DND-41 (cell line): ENCODE measurements at regions not wholly inside any gene's neighbourhood (a gene's known extent, or its start where the extent isn't known, plus 50 kb on each side); places are given as distances from the start of the nearest gene placed in this dataset.
"Not testable (repeated sequence)": the region's sequence is repeated elsewhere in the genome, so short reads cannot be mapped to it uniquely, and the experiment has no call there.

Source experiments
- ATAC-seq: fragments of 200-7000 bp; cut with Tn5 transposase; 3 replicates; pipeline ENCODE4 v1.9.1; 2021; ENCODE audit warnings: low read depth; ENCODE audit not compliant: insufficient read depth
- DNase-seq: peaks from one replicate; pipeline ENCODE4 v3.0.0-alpha.2; 2020
- H2AFZ ChIP-seq: 2 replicates; pipeline ENCODE4 v1.6.0; 2012; ENCODE audit warnings: low read depth, low read length
- H3K27ac ChIP-seq: 2 replicates; pipeline ENCODE4 v1.5.1; 2012; ENCODE audit warnings: low read length, inconsistent platforms
- H3K27me3 ChIP-seq: fragments of 200-600 bp; sonication (generic); 2 replicates; pipeline ENCODE4 v1.6.0; 2012; ENCODE audit warnings: low read length, mild to moderate bottlenecking, inconsistent platforms; ENCODE audit not compliant: insufficient read depth, poor library complexity
- H3K36me3 ChIP-seq: 2 replicates; pipeline ENCODE4 v1.5.1; 2012; ENCODE audit warnings: low read length, inconsistent platforms; ENCODE audit not compliant: insufficient read depth
- H3K4me1 ChIP-seq: 2 replicates; pipeline ENCODE4 v1.5.1; 2012; ENCODE audit warnings: mild to moderate bottlenecking, low read length; ENCODE audit not compliant: insufficient read depth
- H3K4me2 ChIP-seq: 2 replicates; pipeline ENCODE4 v1.6.0; 2012; ENCODE audit warnings: mild to moderate bottlenecking, moderate library complexity, low read length, inconsistent platforms; ENCODE audit not compliant: insufficient read depth
- H3K4me3 ChIP-seq, 2 experiments: fragments of 200-600 bp in 1 of 2; shearing (Covaris generic) in 1 of 2; 2 replicates each; pipeline ENCODE4 v1.5.1; 2012 to 2016; ENCODE audit warnings: inconsistent platforms in 2 of 2, low read length in 2 of 2, mild to moderate bottlenecking in 2 of 2, low read depth in 1 of 2, moderate library complexity in 1 of 2
- H3K79me2 ChIP-seq: 2 replicates; pipeline ENCODE4 v1.6.0; 2012; ENCODE audit warnings: low read length, inconsistent platforms; ENCODE audit not compliant: insufficient read depth
- H3K9ac ChIP-seq: 2 replicates; pipeline ENCODE4 v1.6.0; 2012; ENCODE audit warnings: low read depth, mild to moderate bottlenecking, inconsistent platforms, low read length, moderate library complexity
- H3K9me3 ChIP-seq: 2 replicates; pipeline ENCODE4 v1.5.1; 2012; ENCODE audit warnings: low read length, moderate library complexity, mild to moderate bottlenecking, inconsistent platforms; ENCODE audit not compliant: insufficient read depth, severe bottlenecking
- H4K20me1 ChIP-seq: 2 replicates; pipeline ENCODE4 v1.6.0; 2012; ENCODE audit warnings: low read length; ENCODE audit not compliant: insufficient read depth
- EZH2 ChIP-seq: IDR thresholded peaks from 3 replicates; pipeline ENCODE4 v1.6.1; 2012; ENCODE audit warnings: borderline replicate concordance, low read depth, mild to moderate bottlenecking, moderate library complexity, low read length, inconsistent platforms; ENCODE audit not compliant: severe bottlenecking
- TF ChIP-seq, protein P1 (sequence below): IDR thresholded peaks from 2 replicates; pipeline ENCODE4 v1.5.1; 2012; ENCODE audit warnings: borderline replicate concordance, low read length, moderate library complexity, mild to moderate bottlenecking; ENCODE audit not compliant: poor library complexity, severe bottlenecking; ENCODE audit errors: extremely low read depth

DNA sequence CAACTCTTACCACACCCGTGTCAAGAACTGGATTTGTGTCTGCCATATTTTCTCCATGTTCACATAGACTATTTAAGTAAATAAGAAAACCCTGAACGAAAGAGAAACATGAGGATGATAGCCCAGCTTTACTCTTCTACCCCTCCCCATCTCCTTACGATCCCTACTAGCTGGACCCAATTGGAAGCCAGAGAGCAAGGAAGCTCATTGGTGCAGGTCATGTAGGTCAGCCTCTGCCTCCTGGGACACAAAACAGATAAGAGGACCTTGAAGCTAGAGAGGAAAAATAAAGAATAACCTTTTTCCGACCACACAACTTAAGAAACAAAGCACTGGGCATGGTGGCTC is 124.6 kb upstream of the ATF7IP start:
- H3K27ac ChIP-seq: no peak overlapping the region
- no peaks in the 10 kb centered on the region for H3K79me2 ChIP-seq
- DNase-seq: no peak
- no peak overlapping the region for H3K9ac ChIP-seq
- H3K4me1 ChIP-seq: peaks cover 13% of the 10 kb centered on the region; the same call in 1 of the 2 replicates
- no peaks in the 10 kb centered on the region for H4K20me1 ChIP-seq
- no peak for TF ChIP-seq EZH2
- TF ChIP-seq, protein P1, sequence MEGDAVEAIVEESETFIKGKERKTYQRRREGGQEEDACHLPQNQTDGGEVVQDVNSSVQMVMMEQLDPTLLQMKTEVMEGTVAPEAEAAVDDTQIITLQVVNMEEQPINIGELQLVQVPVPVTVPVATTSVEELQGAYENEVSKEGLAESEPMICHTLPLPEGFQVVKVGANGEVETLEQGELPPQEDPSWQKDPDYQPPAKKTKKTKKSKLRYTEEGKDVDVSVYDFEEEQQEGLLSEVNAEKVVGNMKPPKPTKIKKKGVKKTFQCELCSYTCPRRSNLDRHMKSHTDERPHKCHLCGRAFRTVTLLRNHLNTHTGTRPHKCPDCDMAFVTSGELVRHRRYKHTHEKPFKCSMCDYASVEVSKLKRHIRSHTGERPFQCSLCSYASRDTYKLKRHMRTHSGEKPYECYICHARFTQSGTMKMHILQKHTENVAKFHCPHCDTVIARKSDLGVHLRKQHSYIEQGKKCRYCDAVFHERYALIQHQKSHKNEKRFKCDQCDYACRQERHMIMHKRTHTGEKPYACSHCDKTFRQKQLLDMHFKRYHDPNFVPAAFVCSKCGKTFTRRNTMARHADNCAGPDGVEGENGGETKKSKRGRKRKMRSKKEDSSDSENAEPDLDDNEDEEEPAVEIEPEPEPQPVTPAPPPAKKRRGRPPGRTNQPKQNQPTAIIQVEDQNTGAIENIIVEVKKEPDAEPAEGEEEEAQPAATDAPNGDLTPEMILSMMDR: no peak
- no peaks in the 10 kb centered on the region for H3K27me3 ChIP-seq
- peaks cover 4% of the 10 kb centered on the region for H3K9me3 ChIP-seq
- no peak for ATAC-seq
- H2AFZ ChIP-seq: no peak overlapping the region
- H3K4me3 ChIP-seq: no peak overlapping the region
- no peak overlapping the region for H3K4me2 ChIP-seq
- H3K36me3 ChIP-seq: no peaks in the 10 kb centered on the region

DNA sequence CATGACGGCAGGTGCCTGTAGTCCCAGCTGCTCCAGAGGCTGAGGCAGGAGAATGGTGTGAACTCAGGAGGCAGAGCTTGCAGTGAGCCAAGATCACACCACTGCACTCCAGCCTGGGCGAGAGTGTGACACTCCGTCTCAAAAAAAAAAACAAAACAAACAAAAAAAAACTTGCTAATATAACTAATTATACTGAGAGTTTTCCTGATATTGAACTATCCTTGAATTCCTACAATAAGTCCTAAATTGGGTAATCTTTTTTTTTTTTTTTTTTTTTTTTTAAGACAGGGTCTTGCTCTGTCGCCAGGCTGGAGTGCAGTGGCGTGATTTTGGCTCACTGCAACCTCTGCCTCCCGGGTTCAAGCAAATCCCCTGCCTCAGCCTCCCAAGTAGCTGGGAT is 122.7 kb upstream of the ATF7IP start:
- H3K9me3 ChIP-seq, ATAC-seq, H3K36me3 ChIP-seq: not testable (repeated sequence)

DNA sequence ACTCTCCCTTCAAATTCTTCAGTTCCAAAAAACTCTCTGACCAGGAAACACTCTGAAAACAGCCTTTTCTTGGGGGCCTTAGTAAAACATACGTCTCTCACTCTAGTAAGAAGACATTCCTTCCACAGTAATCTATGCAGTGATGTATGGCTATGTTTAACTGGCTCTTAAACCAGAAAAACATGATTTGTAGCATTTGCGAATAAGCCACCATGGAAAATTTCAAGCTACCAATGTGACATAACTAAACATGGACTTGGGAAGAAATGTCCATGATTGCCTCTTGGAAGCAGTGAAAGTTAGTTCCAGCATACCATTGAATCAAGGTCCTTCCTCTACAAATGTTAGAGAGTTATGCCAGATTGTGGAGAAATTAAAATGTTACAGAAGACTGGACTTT is 121.5 kb upstream of the ATF7IP start:
- TF ChIP-seq, protein P1: no peak
- TF ChIP-seq EZH2: no peak
- Histone ChIP-seq H3K36me3 (no peaks in the 10 kb centered on the region), H3K27me3 (no peaks in the 10 kb centered on the region), H3K27ac (no peak overlapping the region), H4K20me1 (no peaks in the 10 kb centered on the region), H3K9me3 (peaks cover 4% of the 10 kb centered on the region), H3K4me2 (no peak overlapping the region), H3K79me2 (no peaks in the 10 kb centered on the region), H3K4me1 (peaks cover 13% of the 10 kb centered on the region; the same call in 1 of the 2 replicates), H3K4me3 (no peak overlapping the region), H3K9ac (no peak overlapping the region), H2AFZ (no peak overlapping the region)
- ATAC-seq: no peak
- DNase-seq: no peak

More for the DNA sequence above, 122.7 kb upstream of the ATF7IP start:
- not testable (repeated sequence) for H4K20me1 ChIP-seq, H2AFZ ChIP-seq, H3K4me2 ChIP-seq, DNase-seq, H3K27ac ChIP-seq, H3K79me2 ChIP-seq, H3K9ac ChIP-seq, H3K4me3 ChIP-seq, H3K27me3 ChIP-seq
- peaks cover 13% of the 10 kb centered on the region; the same call in 1 of the 2 replicates for H3K4me1 ChIP-seq

DNA sequence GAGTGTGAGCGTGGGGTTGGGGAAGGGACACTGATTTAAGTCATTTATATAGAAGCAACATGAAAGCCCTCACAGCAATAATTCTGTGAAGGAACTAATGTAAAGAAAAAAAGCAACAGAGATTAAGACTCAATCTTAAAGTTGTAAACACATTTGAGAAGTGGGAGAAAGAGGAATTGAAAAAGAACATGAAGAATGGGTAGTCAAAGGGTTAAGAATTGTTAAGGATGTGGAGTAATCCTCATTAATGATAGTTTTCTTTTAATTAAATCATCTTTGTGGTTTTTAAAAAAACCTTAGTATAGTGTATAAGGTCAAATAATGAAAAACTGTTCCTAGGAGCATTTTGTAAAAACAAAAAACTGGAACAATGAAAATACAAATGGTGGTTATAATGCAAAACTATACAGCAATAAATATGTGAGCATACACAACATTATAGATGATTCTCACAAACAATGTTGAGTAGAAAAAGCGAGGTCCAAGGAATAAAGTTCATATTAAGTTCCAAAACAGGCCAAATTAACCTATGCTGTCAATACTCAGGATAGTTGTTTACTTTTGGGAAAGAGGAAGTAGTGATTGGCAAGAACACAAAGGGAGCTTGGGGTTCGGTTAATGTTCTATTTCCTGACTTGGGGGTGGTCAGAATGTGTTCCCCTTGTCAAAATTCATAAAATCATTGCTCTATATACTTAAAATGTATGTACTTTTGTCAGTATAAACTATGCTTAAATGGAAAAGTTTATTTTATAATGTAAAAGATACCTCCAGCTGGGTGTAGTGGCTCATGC is 120.4 kb upstream of the ATF7IP start:
- Histone ChIP-seq H3K27me3 (no peaks in the 10 kb centered on the region), H3K9me3 (peaks cover 4% of the 10 kb centered on the region), H3K4me3 (no peak overlapping the region), H4K20me1 (no peaks in the 10 kb centered on the region), H3K4me1 (peaks cover 3% of the 10 kb centered on the region; the same call in 1 of the 2 replicates), H2AFZ (no peak overlapping the region), H3K4me2 (no peak overlapping the region), H3K9ac (no peak overlapping the region), H3K36me3 (no peaks in the 10 kb centered on the region), H3K27ac (no peak overlapping the region), H3K79me2 (no peaks in the 10 kb centered on the region)
- no peak for DNase-seq
- no peak for TF ChIP-seq EZH2
- TF ChIP-seq, protein P1: no peak
- ATAC-seq: no peak
